GM19043 (cell line): ENCODE measurements at regions not wholly inside any gene's neighbourhood (a gene's known extent, or its start where the extent isn't known, plus 50 kb on each side); places are given as distances from the start of the nearest gene placed in this dataset.

ENCODE experiments used
- ATAC-seq: cut with Tn5 transposase; IDR thresholded peaks from one replicate; pipeline ENCODE4 v1.9.1; 2021; ENCODE audit warnings: low read depth; ENCODE audit not compliant: unreplicated experiment

- no peak for ATAC-seq
Observed at GRCh38 chr7:41756650-41757182, 53.8 kb upstream of the INHBA start.

DNA sequence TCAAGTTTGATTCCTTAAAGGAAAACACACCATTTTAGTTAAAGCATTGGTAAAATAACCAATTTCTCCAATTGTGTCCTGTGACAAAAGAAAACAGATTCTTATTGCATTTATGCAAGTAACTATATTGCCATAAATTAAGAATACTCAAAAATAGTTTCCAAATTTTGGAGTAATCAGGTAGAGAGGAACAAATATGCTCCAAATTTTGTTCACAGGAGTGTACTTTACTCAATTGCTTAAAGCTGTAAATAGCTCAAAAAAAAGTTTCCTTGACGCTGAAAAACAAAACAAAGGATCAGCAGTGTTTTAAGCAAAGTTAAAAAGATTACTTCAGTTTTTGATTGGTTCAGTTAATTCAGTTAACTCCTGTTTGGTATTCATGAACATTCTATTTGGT, 52.2 kb upstream of the INHBA start:
- ATAC-seq, result no peak

- no peak for ATAC-seq
Observed at GRCh38 chr7:41754046-41754445, 51.2 kb upstream of the INHBA start.
